Adrenal gland (tissue), 9 donors: ENCODE measurements at regions not wholly inside any gene's neighbourhood (a gene's known extent, or its start where the extent isn't known, plus 50 kb on each side); places are given as distances from the start of the nearest gene placed in this dataset.

Source experiments
- DNase-seq, 7 donors: peaks; one replicate each; pipeline ENCODE4 v3.0.0-alpha.2; 2019 to 2020
- H3K27ac ChIP-seq, 5 donors: fragments of 200-600 bp; sonication (generic) in 4 of 5; 1 replicate in 3 of 5; 2 replicates in 2 of 5; pipeline versions ENCODE4 v1.5.1 to v1.8.0; 2016 to 2020; ENCODE audit warnings: mild to moderate bottlenecking in 1 of 5
- H3K27me3 ChIP-seq: fragments of 200-600 bp; 2 replicates; pipeline ENCODE4 v1.8.0; 2021
- H3K36me3 ChIP-seq, 2 donors: fragments of 200-600 bp; replicated peaks in 1 of 2; 1 replicate in 1 of 2; 2 replicates in 1 of 2; pipeline versions ENCODE4 v1.5.1 to v1.8.0; 2018 to 2022
- H3K4me1 ChIP-seq, 2 donors: fragments of 200-600 bp; replicated peaks in 1 of 2; 1 replicate in 1 of 2; 2 replicates in 1 of 2; pipeline versions ENCODE4 v1.5.1 to v1.8.0; 2018 to 2021
- H3K4me3 ChIP-seq, 4 donors: fragments of 200-600 bp; sonication (generic) in 3 of 4; one replicate each; pipeline ENCODE4 v1.5.1; 2016 to 2018
- H3K9me3 ChIP-seq, 3 donors: fragments of 200-600 bp; sonication (generic) in 1 of 3; replicated peaks in 1 of 3; 1 replicate in 2 of 3; 2 replicates in 1 of 3; pipeline versions ENCODE4 v1.5.1 to v1.8.0; 2016 to 2021
- POLR2A ChIP-seq, 2 donors: fragments of 450-650 bp; IDR thresholded peaks; one replicate each; pipeline ENCODE4 v1.6.1; 2017; ENCODE audit warnings: antibody characterized with exemption in 2 of 2, mild to moderate bottlenecking in 2 of 2, moderate library complexity in 1 of 2
- WGBS, 4 donors: extraction: QIAGEN DNeasy Blood & Tissue Kit in 2 of 4; methylation state at CpG; one replicate each; pipeline versions ENCODE4 v1.1.5 to v1.1.7; 2013 to 2017; 5-methylcytosine and 5-hydroxymethylcytosine counted together
- intact Hi-C, 2 donors: fragments of 100-400 bp; cut with DNase I; formaldehyde crosslinking; loops; one replicate each; pipeline versions ENCODE4 v1.14.1 to v1.15.0; 2022 to 2023
- TF ChIP-seq, protein P1 (sequence below), 6 experiments: fragments of 450-650 bp in 4 of 6; fragments of 200-600 bp in 2 of 6; sonication (generic) in 1 of 6; IDR thresholded peaks; 1 replicate in 5 of 6; 2 replicates in 1 of 6; pipeline versions ENCODE4 v1.5.1 to v1.8.0; 2016 to 2021; ENCODE audit warnings: antibody characterized with exemption in 6 of 6, mild to moderate bottlenecking in 2 of 6, moderate library complexity in 1 of 6
- donor health status: healthy with polysubstance abuse.
- donor health status: Bipolar disorder and iron deficiency.
- donor health status: DM: yes; HTN: yes; CAD: no.
- donor health status: DM: no; HTN: no; CAD: no.
- donor health status: DM: no; HTN: no; CAD: no.

DNA sequence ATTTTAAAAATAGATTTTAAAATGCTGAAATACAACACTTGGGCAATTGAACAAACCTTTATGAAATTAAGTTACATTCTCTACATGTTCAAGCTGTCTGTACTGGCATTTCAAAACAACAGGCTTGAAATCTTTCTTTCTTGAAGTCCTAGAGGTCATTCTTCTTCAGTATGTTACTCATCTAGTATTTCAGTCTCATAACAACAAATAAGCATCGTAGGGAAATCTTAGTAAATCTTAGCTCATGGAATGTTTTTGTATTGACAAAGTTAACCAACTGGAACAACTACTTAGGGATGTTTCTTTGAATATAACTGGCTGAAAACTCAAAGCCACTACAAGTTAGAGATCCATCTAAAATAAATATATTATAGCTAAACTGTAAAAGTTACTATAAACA, 96.6 kb downstream of the KIF2B start:
- Histone ChIP-seq H3K4me1 (no peaks in the 10 kb centered on the region), H3K4me3 (no peak overlapping the region), H3K27ac (no peak overlapping the region), H3K36me3 (no peaks in the 10 kb centered on the region), H3K27me3 (no peaks in the 10 kb centered on the region), H3K9me3 (no peaks in the 10 kb centered on the region)
- intact Hi-C loops, result no loop called here
- 44 to 60% (median 57%) methylated on average over 1 of the region's 1 CpG for WGBS, 4 donors
- DNase-seq, result no peak
- no peak for TF ChIP-seq POLR2A (IDR thresholded peaks at IDR 0.05)
- TF ChIP-seq, protein P1, sequence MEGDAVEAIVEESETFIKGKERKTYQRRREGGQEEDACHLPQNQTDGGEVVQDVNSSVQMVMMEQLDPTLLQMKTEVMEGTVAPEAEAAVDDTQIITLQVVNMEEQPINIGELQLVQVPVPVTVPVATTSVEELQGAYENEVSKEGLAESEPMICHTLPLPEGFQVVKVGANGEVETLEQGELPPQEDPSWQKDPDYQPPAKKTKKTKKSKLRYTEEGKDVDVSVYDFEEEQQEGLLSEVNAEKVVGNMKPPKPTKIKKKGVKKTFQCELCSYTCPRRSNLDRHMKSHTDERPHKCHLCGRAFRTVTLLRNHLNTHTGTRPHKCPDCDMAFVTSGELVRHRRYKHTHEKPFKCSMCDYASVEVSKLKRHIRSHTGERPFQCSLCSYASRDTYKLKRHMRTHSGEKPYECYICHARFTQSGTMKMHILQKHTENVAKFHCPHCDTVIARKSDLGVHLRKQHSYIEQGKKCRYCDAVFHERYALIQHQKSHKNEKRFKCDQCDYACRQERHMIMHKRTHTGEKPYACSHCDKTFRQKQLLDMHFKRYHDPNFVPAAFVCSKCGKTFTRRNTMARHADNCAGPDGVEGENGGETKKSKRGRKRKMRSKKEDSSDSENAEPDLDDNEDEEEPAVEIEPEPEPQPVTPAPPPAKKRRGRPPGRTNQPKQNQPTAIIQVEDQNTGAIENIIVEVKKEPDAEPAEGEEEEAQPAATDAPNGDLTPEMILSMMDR (IDR thresholded peaks at IDR 0.05), result no peak

DNA sequence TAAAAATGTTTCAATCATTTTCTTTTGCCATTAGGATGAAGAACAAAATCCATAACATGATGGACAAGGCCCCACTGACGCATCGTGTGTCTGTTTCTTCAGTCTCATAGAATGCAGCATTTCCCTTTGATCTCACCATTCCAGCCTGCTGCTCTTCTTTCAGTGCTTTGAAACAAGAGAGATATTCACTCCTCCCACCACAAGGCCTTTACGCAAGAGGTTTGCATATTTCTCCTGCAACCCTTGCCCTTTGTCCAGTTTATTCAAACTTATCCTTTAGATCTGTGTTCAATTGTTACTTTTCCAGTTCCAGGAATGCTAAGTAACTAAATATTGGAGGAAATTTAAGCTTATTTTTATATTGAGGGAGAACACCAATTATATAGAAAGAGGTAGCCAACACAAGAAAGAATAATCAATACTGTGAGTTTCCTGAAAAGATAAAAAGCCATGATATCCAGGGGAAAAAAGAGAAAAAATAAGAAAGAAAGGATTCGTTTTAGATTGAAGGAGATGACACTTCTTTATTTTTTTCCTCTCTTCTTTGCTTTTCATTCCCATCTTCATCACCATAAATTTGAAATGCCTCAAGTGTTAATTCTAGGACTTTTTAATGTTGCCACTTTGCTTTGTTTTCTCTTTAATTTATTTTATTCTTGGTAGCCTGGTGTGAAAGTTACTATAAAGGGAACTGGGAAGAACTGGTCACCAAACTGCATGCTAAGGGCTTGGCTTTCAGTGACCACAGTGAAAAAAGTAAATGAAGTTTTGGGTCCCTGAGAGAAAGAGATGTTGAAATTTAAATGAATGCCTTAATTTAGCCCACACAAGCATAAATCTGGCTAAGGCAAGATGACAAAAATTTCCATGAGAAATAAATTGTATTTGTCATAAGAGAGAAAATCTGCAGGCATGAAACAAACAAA, 102.1 kb downstream of the KIF2B start:
- WGBS, 4 donors, result 34 to 42% (median 36%) methylated on average over 4 of the region's 4 CpGs
- no peak overlapping the region for H3K4me3 ChIP-seq
- intact Hi-C loops, result no loop called here
- TF ChIP-seq, protein P1 (IDR thresholded peaks at IDR 0.05), result no peak
- TF ChIP-seq POLR2A (IDR thresholded peaks at IDR 0.05), result no peak
- H3K36me3 ChIP-seq, result no peaks in the 10 kb centered on the region
- H3K27me3 ChIP-seq, result no peaks in the 10 kb centered on the region
- peak in 2 of 7 donors; percentile 15 to 38 for DNase-seq
- H3K27ac ChIP-seq, result no peak overlapping the region
- H3K4me1 ChIP-seq, result no peaks in the 10 kb centered on the region
- H3K9me3 ChIP-seq, result peaks cover 0 to 4% (median 0%) of the 10 kb centered on the region in 3 donors

DNA sequence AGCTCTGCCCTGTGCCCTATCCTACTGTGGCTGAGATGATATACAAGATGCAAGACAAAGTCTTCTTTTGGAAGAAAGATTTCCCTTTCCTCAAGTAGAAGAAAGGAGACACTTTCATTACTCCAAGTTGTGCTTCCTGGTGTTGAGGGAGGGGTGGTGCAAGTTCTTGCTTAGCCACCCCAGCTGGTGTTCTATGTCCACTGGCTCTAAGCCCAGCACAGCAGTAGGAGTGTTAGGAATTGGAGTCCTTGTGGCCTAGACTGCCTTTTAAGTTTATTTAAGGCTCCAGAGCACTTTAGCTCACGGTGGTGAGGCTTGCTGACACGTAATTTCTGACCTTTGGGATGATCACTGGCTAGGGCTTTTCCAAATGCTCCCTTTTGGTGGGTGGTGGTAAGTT, 109.7 kb downstream of the KIF2B start:
- no peaks in the 10 kb centered on the region for H3K4me1 ChIP-seq
- no peaks in the 10 kb centered on the region for H3K36me3 ChIP-seq
- TF ChIP-seq, protein P1 (IDR thresholded peaks at IDR 0.05), result no peak
- TF ChIP-seq POLR2A (IDR thresholded peaks at IDR 0.05), result no peak
- intact Hi-C loops, result no loop called here
- no peak for DNase-seq
- no peak overlapping the region for H3K27ac ChIP-seq
- WGBS, 4 donors, result 41 to 63% (median 56%) methylated on average over 2 of the region's 2 CpGs
- no peak overlapping the region for H3K4me3 ChIP-seq
- peaks cover 0 to 4% (median 0%) of the 10 kb centered on the region in 3 donors for H3K9me3 ChIP-seq
- no peaks in the 10 kb centered on the region for H3K27me3 ChIP-seq

DNA sequence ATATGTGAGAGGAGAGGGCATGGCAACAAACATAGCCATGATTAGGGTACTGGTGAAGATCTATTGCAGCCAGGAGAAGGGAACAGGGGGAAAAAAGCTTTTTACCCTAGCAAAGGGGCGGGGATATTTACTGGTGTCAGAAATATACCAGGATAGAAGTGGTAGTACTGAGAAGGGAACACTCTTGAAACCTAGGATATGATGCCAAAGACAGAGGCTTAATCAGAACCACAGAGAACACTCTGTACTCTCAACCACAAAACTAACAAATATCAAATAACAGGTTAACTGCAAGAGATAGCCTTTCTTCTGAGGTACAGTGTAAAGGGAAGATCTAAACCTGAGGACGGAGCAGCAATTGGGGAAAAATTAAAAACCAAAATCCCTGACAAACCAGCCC, 112.2 kb downstream of the KIF2B start:
- no peak for DNase-seq

More for the DNA sequence above, 112.2 kb downstream of the KIF2B start:
- TF ChIP-seq POLR2A (IDR thresholded peaks at IDR 0.05), result no peak
- TF ChIP-seq, protein P1 (IDR thresholded peaks at IDR 0.05), result no peak
- Histone ChIP-seq H3K4me1 (no peaks in the 10 kb centered on the region), H3K9me3 (no peaks in the 10 kb centered on the region), H3K27ac (no peak overlapping the region), H3K27me3 (no peaks in the 10 kb centered on the region), H3K36me3 (no peaks in the 10 kb centered on the region), H3K4me3 (no peak overlapping the region)
- WGBS, 4 donors, result 72 to 78% (median 76%) methylated on average over 2 of the region's 2 CpGs
- intact Hi-C loops, result no loop called here
